ENCODE measurements at regions not wholly inside any gene's neighbourhood (a gene's known extent, or its start where the extent isn't known, plus 50 kb on each side); places are given as distances from the start of the nearest gene placed in this dataset.
A peak's percentile ranks its signal among the peaks of the same experiment; 100 is the strongest.

- H3K4me2 ChIP-seq (ENCODE audit: low read length): no peak overlapping the region
- H4K12ac ChIP-seq (ENCODE audit: low read depth, low read length): no peak overlapping the region
- H4K8ac ChIP-seq (ENCODE audit: low read depth, low read length): no peak overlapping the region
- no peaks in the 10 kb centered on the region for H3K27me3 ChIP-seq (ENCODE audit: insufficient read depth, low read length)
- H3K18ac ChIP-seq (ENCODE audit: low read length): no peak overlapping the region
- H2BK5ac ChIP-seq (ENCODE audit: low read depth, low read length, poor library complexity): no peak overlapping the region
- H3K23ac ChIP-seq (ENCODE audit: low read length): no peak overlapping the region
- H3K14ac ChIP-seq (ENCODE audit: low read length): no peak overlapping the region
- no peak overlapping the region for H3K27ac ChIP-seq (ENCODE audit: low read depth, low read length)
- H3K9ac ChIP-seq (ENCODE audit: low read length): no peak overlapping the region
- no peak overlapping the region for H2BK12ac ChIP-seq (ENCODE audit: low read length)
- no peaks in the 10 kb centered on the region for H3K9me3 ChIP-seq (ENCODE audit: insufficient read depth, low read depth, low read length)
- H4K91ac ChIP-seq (ENCODE audit: low read depth, low read length): no peak overlapping the region
- H2AK5ac ChIP-seq (ENCODE audit: low read length): no peak overlapping the region
- DNase-seq: peak in 1 of 2 donors; percentile 44
- no peak overlapping the region for H3K4ac ChIP-seq (ENCODE audit: low read depth, low read length)
- H3K79me2 ChIP-seq (ENCODE audit: control insufficient read depth, insufficient read depth, low read length, poor library complexity): no peaks in the 10 kb centered on the region
- H3K79me1 ChIP-seq (ENCODE audit: low read length): no peaks in the 10 kb centered on the region
- H3K4me1 ChIP-seq (ENCODE audit: control insufficient read depth in 1 of 2, insufficient read depth in 2 of 2, low read length in 2 of 2): no peaks in the 10 kb centered on the region
- H2BK120ac ChIP-seq (ENCODE audit: insufficient read depth, low read length, poor library complexity): no peak overlapping the region
- no peak overlapping the region for H2AFZ ChIP-seq (ENCODE audit: insufficient read depth, low read length, poor library complexity)
- no CpG with 5 or more reads among the region's 2 CpGs for WGBS (ENCODE audit: extremely low coverage, insufficient coverage, insufficient read length)
- H3K36me3 ChIP-seq (ENCODE audit: control insufficient read depth in 1 of 2, insufficient read depth in 2 of 2, low read length in 2 of 2): no peaks in the 10 kb centered on the region
- no peak overlapping the region for H3K4me3 ChIP-seq (ENCODE audit: low read depth, low read length)
Observed at GRCh38 chr1:103197216-103197615, 88.9 kb upstream of the COL11A1 start.

- no peak overlapping the region for H2AK5ac ChIP-seq (ENCODE audit: low read length)
- no peak overlapping the region for H3K14ac ChIP-seq (ENCODE audit: low read length)
- no peak overlapping the region for H3K4ac ChIP-seq (ENCODE audit: low read depth, low read length)
- H3K9ac ChIP-seq (ENCODE audit: low read length): no peak overlapping the region
- H2BK5ac ChIP-seq (ENCODE audit: low read depth, low read length, poor library complexity): no peak overlapping the region
- no peak for DNase-seq
- no peak overlapping the region for H2BK12ac ChIP-seq (ENCODE audit: low read length)
- H3K4me1 ChIP-seq (ENCODE audit: control insufficient read depth in 1 of 2, insufficient read depth in 2 of 2, low read length in 2 of 2): no peaks in the 10 kb centered on the region
- WGBS (ENCODE audit: extremely low coverage, insufficient coverage, insufficient read length): no CpG with 5 or more reads among the region's 4 CpGs
- H4K8ac ChIP-seq (ENCODE audit: low read depth, low read length): no peak overlapping the region
- H3K36me3 ChIP-seq (ENCODE audit: control insufficient read depth in 1 of 2, insufficient read depth in 2 of 2, low read length in 2 of 2): no peaks in the 10 kb centered on the region
- H3K79me2 ChIP-seq (ENCODE audit: control insufficient read depth, insufficient read depth, low read length, poor library complexity): no peaks in the 10 kb centered on the region
- no peaks in the 10 kb centered on the region for H3K9me3 ChIP-seq (ENCODE audit: insufficient read depth, low read depth, low read length)
- H3K4me3 ChIP-seq (ENCODE audit: low read depth, low read length): no peak overlapping the region
- no peak overlapping the region for H3K23ac ChIP-seq (ENCODE audit: low read length)
- H3K18ac ChIP-seq (ENCODE audit: low read length): no peak overlapping the region
- H3K27ac ChIP-seq (ENCODE audit: low read depth, low read length): no peak overlapping the region
- H3K4me2 ChIP-seq (ENCODE audit: low read length): no peak overlapping the region
- H3K27me3 ChIP-seq (ENCODE audit: insufficient read depth, low read length): no peaks in the 10 kb centered on the region
- no peaks in the 10 kb centered on the region for H3K79me1 ChIP-seq (ENCODE audit: low read length)
- no peak overlapping the region for H2AFZ ChIP-seq (ENCODE audit: insufficient read depth, low read length, poor library complexity)
- no peak overlapping the region for H4K91ac ChIP-seq (ENCODE audit: low read depth, low read length)
- H2BK120ac ChIP-seq (ENCODE audit: insufficient read depth, low read length, poor library complexity): no peak overlapping the region
- H4K12ac ChIP-seq (ENCODE audit: low read depth, low read length): no peak overlapping the region
Observed at GRCh38 chr1:103194984-103195383, 86.7 kb upstream of the COL11A1 start.

- H3K27ac ChIP-seq (ENCODE audit: low read depth, low read length): no peak overlapping the region
- no peaks in the 10 kb centered on the region for H3K27me3 ChIP-seq (ENCODE audit: insufficient read depth, low read length)
- H4K91ac ChIP-seq (ENCODE audit: low read depth, low read length): no peak overlapping the region
- no peak overlapping the region for H3K4me3 ChIP-seq (ENCODE audit: low read depth, low read length)
- no peak overlapping the region for H2BK5ac ChIP-seq (ENCODE audit: low read depth, low read length, poor library complexity)
- H3K9ac ChIP-seq (ENCODE audit: low read length): no peak overlapping the region
- no peak overlapping the region for H2AK5ac ChIP-seq (ENCODE audit: low read length)
- no peak overlapping the region for H3K4ac ChIP-seq (ENCODE audit: low read depth, low read length)
- H4K12ac ChIP-seq (ENCODE audit: low read depth, low read length): no peak overlapping the region
- no peak overlapping the region for H3K18ac ChIP-seq (ENCODE audit: low read length)
- no peak overlapping the region for H2BK12ac ChIP-seq (ENCODE audit: low read length)
- H3K79me1 ChIP-seq (ENCODE audit: low read length): no peaks in the 10 kb centered on the region
- H2BK120ac ChIP-seq (ENCODE audit: insufficient read depth, low read length, poor library complexity): no peak overlapping the region
- H4K8ac ChIP-seq (ENCODE audit: low read depth, low read length): no peak overlapping the region
- no peak overlapping the region for H2AFZ ChIP-seq (ENCODE audit: insufficient read depth, low read length, poor library complexity)
- no peak overlapping the region for H3K4me2 ChIP-seq (ENCODE audit: low read length)
- H3K14ac ChIP-seq (ENCODE audit: low read length): no peak overlapping the region
- no peaks in the 10 kb centered on the region for H3K9me3 ChIP-seq (ENCODE audit: insufficient read depth, low read depth, low read length)
- H3K79me2 ChIP-seq (ENCODE audit: control insufficient read depth, insufficient read depth, low read length, poor library complexity): no peaks in the 10 kb centered on the region
- DNase-seq: peak in 1 of 2 donors; percentile 30
- no peaks in the 10 kb centered on the region for H3K4me1 ChIP-seq (ENCODE audit: control insufficient read depth in 1 of 2, insufficient read depth in 2 of 2, low read length in 2 of 2)
- no peak overlapping the region for H3K23ac ChIP-seq (ENCODE audit: low read length)
- H3K36me3 ChIP-seq (ENCODE audit: control insufficient read depth in 1 of 2, insufficient read depth in 2 of 2, low read length in 2 of 2): no peaks in the 10 kb centered on the region
Observed at GRCh38 chr1:103194060-103194459, 85.7 kb upstream of the COL11A1 start.

GRCh38 chr1:103191327-103191726, 83.0 kb upstream of the COL11A1 start:
- Histone ChIP-seq H4K8ac (ENCODE audit: low read depth, low read length) (no peak overlapping the region), H2BK12ac (ENCODE audit: low read length) (no peak overlapping the region), H2AK5ac (ENCODE audit: low read length) (no peak overlapping the region), H3K4ac (ENCODE audit: low read depth, low read length) (no peak overlapping the region), H3K14ac (ENCODE audit: low read length) (no peak overlapping the region), H3K27ac (ENCODE audit: low read depth, low read length) (no peak overlapping the region), H2BK120ac (ENCODE audit: insufficient read depth, low read length, poor library complexity) (no peak overlapping the region), H2AFZ (ENCODE audit: insufficient read depth, low read length, poor library complexity) (no peak overlapping the region), H3K9ac (ENCODE audit: low read length) (no peak overlapping the region), H2BK5ac (ENCODE audit: low read depth, low read length, poor library complexity) (no peak overlapping the region), H3K36me3 (ENCODE audit: control insufficient read depth in 1 of 2, insufficient read depth in 2 of 2, low read length in 2 of 2) (no peaks in the 10 kb centered on the region), H3K23ac (ENCODE audit: low read length) (no peak overlapping the region), H3K79me2 (ENCODE audit: control insufficient read depth, insufficient read depth, low read length, poor library complexity) (no peaks in the 10 kb centered on the region), H4K12ac (ENCODE audit: low read depth, low read length) (no peak overlapping the region), H3K4me3 (ENCODE audit: low read depth, low read length) (no peak overlapping the region), H3K79me1 (ENCODE audit: low read length) (no peaks in the 10 kb centered on the region), H3K18ac (ENCODE audit: low read length) (no peak overlapping the region), H3K4me2 (ENCODE audit: low read length) (no peak overlapping the region), H3K9me3 (ENCODE audit: insufficient read depth, low read depth, low read length) (no peaks in the 10 kb centered on the region), H3K4me1 (ENCODE audit: control insufficient read depth in 1 of 2, insufficient read depth in 2 of 2, low read length in 2 of 2) (no peaks in the 10 kb centered on the region), H3K27me3 (ENCODE audit: insufficient read depth, low read length) (no peaks in the 10 kb centered on the region), H4K91ac (ENCODE audit: low read depth, low read length) (no peak overlapping the region)
- DNase-seq: peak; percentile 7 to 74
- WGBS (ENCODE audit: extremely low coverage, insufficient coverage, insufficient read length): no CpG with 5 or more reads among the region's 2 CpGs

Measured in trophoblast cell (in vitro differentiated cells and primary cell).